CD14-positive monocyte (primary cell): ENCODE measurements at regions not wholly inside any gene's neighbourhood (a gene's known extent, or its start where the extent isn't known, plus 50 kb on each side); places are given as distances from the start of the nearest gene placed in this dataset.

Experiments
- DNase-seq, 3 donors: peaks; one replicate each; pipeline ENCODE4 v3.0.0-alpha.2; 2011 to 2022
- H2AFZ ChIP-seq: 2 replicates; pipeline ENCODE4 v1.6.0; 2012; ENCODE audit warnings: mild to moderate bottlenecking, low read depth, low read length, inconsistent platforms; ENCODE audit not compliant: insufficient read depth, poor library complexity, severe bottlenecking
- H3K27ac ChIP-seq, 2 donors: 1 replicate in 1 of 2; 2 replicates in 1 of 2; pipeline ENCODE4 v1.5.1; 2012 to 2013; ENCODE audit warnings: low read length in 2 of 2, control low read depth in 1 of 2, inconsistent platforms in 1 of 2, low read depth in 1 of 2, mild to moderate bottlenecking in 1 of 2
- H3K27me3 ChIP-seq, 2 donors: one replicate each; pipeline versions ENCODE4 v1.6.0 to v1.6.1; 2011 to 2013; ENCODE audit warnings: low read length in 2 of 2; ENCODE audit not compliant: control insufficient read depth in 2 of 2, insufficient read depth in 2 of 2
- H3K36me3 ChIP-seq, 2 donors: replicated peaks in 1 of 2; 1 replicate in 1 of 2; 2 replicates in 1 of 2; pipeline versions ENCODE4 v1.5.1 to v1.6.1; 2012 to 2013; ENCODE audit warnings: low read length in 2 of 2, control low read depth in 1 of 2, inconsistent platforms in 1 of 2, mild to moderate bottlenecking in 1 of 2; ENCODE audit not compliant: insufficient read depth in 2 of 2, control insufficient read depth in 1 of 2
- H3K4me1 ChIP-seq, 2 donors: 1 replicate in 1 of 2; 2 replicates in 1 of 2; pipeline versions ENCODE4 v1.5.1 to v1.6.1; 2012 to 2013; ENCODE audit warnings: low read length in 2 of 2, control low read depth in 1 of 2, inconsistent platforms in 1 of 2, mild to moderate bottlenecking in 1 of 2, moderate library complexity in 1 of 2; ENCODE audit not compliant: insufficient read depth in 2 of 2, control insufficient read depth in 1 of 2
- H3K4me2 ChIP-seq: replicated peaks from 2 replicates; pipeline ENCODE3; 2012; ENCODE audit warnings: low read length, moderate library complexity, mild to moderate bottlenecking; ENCODE audit not compliant: poor library complexity, severe bottlenecking; ENCODE audit errors: extremely low read depth
- H3K4me3 ChIP-seq, 3 experiments: fragments of 200-600 bp in 1 of 3; sonication (generic) in 1 of 3; replicated peaks in 1 of 3; 1 replicate in 2 of 3; 2 replicates in 1 of 3; pipeline ENCODE4 v1.5.1; 2011 to 2013; ENCODE audit warnings: low read length in 3 of 3, mild to moderate bottlenecking in 3 of 3, control low read depth in 2 of 3, low read depth in 2 of 3, inconsistent platforms in 1 of 3, moderate library complexity in 1 of 3
- H3K79me2 ChIP-seq: 2 replicates; pipeline ENCODE4 v1.6.0; 2012; ENCODE audit warnings: mild to moderate bottlenecking, control low read depth, inconsistent platforms, low read length, moderate library complexity; ENCODE audit not compliant: insufficient read depth
- H3K9ac ChIP-seq: 2 replicates; pipeline ENCODE4 v1.6.0; 2017; ENCODE audit warnings: low read length, mild to moderate bottlenecking; ENCODE audit not compliant: insufficient read depth, poor library complexity, severe bottlenecking
- H3K9me3 ChIP-seq, 2 donors: replicated peaks in 1 of 2; 1 replicate in 1 of 2; 2 replicates in 1 of 2; pipeline versions ENCODE4 v1.5.1 to v1.6.1; 2012 to 2013; ENCODE audit warnings: low read length in 2 of 2, control low read depth in 1 of 2; ENCODE audit not compliant: control insufficient read depth in 1 of 2, insufficient read depth in 1 of 2
- H4K20me1 ChIP-seq: 2 replicates; pipeline ENCODE4 v1.6.0; 2012; ENCODE audit warnings: mild to moderate bottlenecking, low read length, control low read depth, moderate library complexity; ENCODE audit not compliant: insufficient read depth
- H3K27ac Mint-ChIP-seq, 7 donors: one replicate each; pipeline ENCODE4 v1.8.0; 2020; ENCODE audit warnings: mild to moderate bottlenecking in 7 of 7, mixed read lengths in 7 of 7, moderate library complexity in 6 of 7, inconsistent platforms in 2 of 7
- H3K27me3 Mint-ChIP-seq, 3 donors: one replicate each; pipeline ENCODE4 v1.8.0; 2021 to 2022; ENCODE audit warnings: low read depth in 3 of 3, mild to moderate bottlenecking in 3 of 3, mixed read lengths in 3 of 3, moderate library complexity in 3 of 3, inconsistent platforms in 1 of 3
- H3K36me3 Mint-ChIP-seq, 2 donors: one replicate each; pipeline ENCODE4 v1.8.0; 2020; ENCODE audit warnings: mixed read lengths in 2 of 2, inconsistent platforms in 1 of 2, mild to moderate bottlenecking in 1 of 2
- H3K4me1 Mint-ChIP-seq: one replicate; pipeline ENCODE4 v1.8.0; 2020; ENCODE audit warnings: mild to moderate bottlenecking, mixed read lengths
- H3K4me3 Mint-ChIP-seq, 2 donors: one replicate each; pipeline ENCODE4 v1.8.0; 2020; ENCODE audit warnings: mild to moderate bottlenecking in 2 of 2, mixed read lengths in 2 of 2, moderate library complexity in 1 of 2
- H3K9me3 Mint-ChIP-seq, 7 donors: one replicate each; pipeline ENCODE4 v1.8.0; 2020 to 2022; ENCODE audit warnings: mixed read lengths in 7 of 7, mild to moderate bottlenecking in 6 of 7, moderate library complexity in 6 of 7, inconsistent platforms in 2 of 7
- CTCF ChIP-seq: fragments of 200-600 bp; IDR thresholded peaks from one replicate; pipeline ENCODE4 v1.8.0; 2022; ENCODE audit warnings: antibody characterized with exemption, mild to moderate bottlenecking
- WGBS: methylation state at CpG from one replicate; pipeline ENCODE4 v1.1.5; 2013; ENCODE audit warnings: missing lambda C conversion rate; ENCODE audit not compliant: insufficient coverage; 5-methylcytosine and 5-hydroxymethylcytosine counted together
- intact Hi-C, 2 donors: fragments of 100-400 bp; cut with micrococcal nuclease; formaldehyde crosslinking; loops; one replicate each; pipeline versions ENCODE4 v1.15.0 to v1.15.1; 2023

GRCh38 chr6:144909753-144910285 is 624.7 kb downstream of the UTRN start:
- Histone ChIP-seq H4K20me1 (no peaks in the 10 kb centered on the region), H3K36me3 (no peaks in the 10 kb centered on the region), H3K9ac (no peak overlapping the region), H3K4me2 (no peak overlapping the region), H3K4me1 (no peaks in the 10 kb centered on the region), H3K9me3 (no peaks in the 10 kb centered on the region), H3K79me2 (no peaks in the 10 kb centered on the region), H2AFZ (no peak overlapping the region), H3K4me3 (no peak overlapping the region), H3K27me3 (no peaks in the 10 kb centered on the region), H3K27ac (no peak overlapping the region)
- intact Hi-C loops = no loop called here
- Mint-ChIP-seq H3K4me3 (no peak overlapping the region), H3K27me3 (peaks cover 0 to 3% (median 0%) of the 10 kb centered on the region in 3 donors), H3K4me1 (peaks cover 5% of the 10 kb centered on the region), H3K36me3 (no peaks in the 10 kb centered on the region), H3K9me3 (peaks cover 0 to 3% (median 0%) of the 10 kb centered on the region in 7 donors), H3K27ac (no peak overlapping the region)
- 100% methylated on average over 3 of the region's 3 CpGs for WGBS
- no peak for DNase-seq
- TF ChIP-seq CTCF = no peak

- Mint-ChIP-seq H3K36me3 (no peaks in the 10 kb centered on the region), H3K4me3 (no peak overlapping the region), H3K27me3 (peaks cover 0 to 3% (median 0%) of the 10 kb centered on the region in 3 donors), H3K4me1 (peaks cover 5% of the 10 kb centered on the region), H3K9me3 (peaks cover 0 to 5% (median 0%) of the 10 kb centered on the region in 7 donors), H3K27ac (no peak overlapping the region)
- H3K9me3 ChIP-seq = no peaks in the 10 kb centered on the region
- TF ChIP-seq CTCF = no peak
- no peak overlapping the region for H3K4me3 ChIP-seq
- H3K27me3 ChIP-seq = no peaks in the 10 kb centered on the region
- no peak overlapping the region for H3K4me2 ChIP-seq
- no peak for DNase-seq
- WGBS = 80% methylated on average over 1 of the region's 2 CpGs
- no peaks in the 10 kb centered on the region for H3K36me3 ChIP-seq
- H3K4me1 ChIP-seq = no peaks in the 10 kb centered on the region
- H4K20me1 ChIP-seq = no peaks in the 10 kb centered on the region
- intact Hi-C loops = no loop called here
- no peaks in the 10 kb centered on the region for H3K79me2 ChIP-seq
- no peak overlapping the region for H3K27ac ChIP-seq
- no peak overlapping the region for H2AFZ ChIP-seq
- H3K9ac ChIP-seq = no peak overlapping the region
Measured at GRCh38 chr6:144911322-144911721, 626.2 kb downstream of the UTRN start.
